ENCODE measurements at regions not wholly inside any gene's neighbourhood (a gene's known extent, or its start where the extent isn't known, plus 50 kb on each side); places are given as distances from the start of the nearest gene placed in this dataset.

GRCh38 chr9:14985419-14985818 is 75.2 kb upstream of the FREM1 start:
- Histone ChIP-seq H2AK5ac (ENCODE audit: low read depth, low read length) (no peak overlapping the region), H3K4ac (replicated peaks; ENCODE audit: insufficient read length, low read depth, low read length) (no peak overlapping the region), H3K4me3 (ENCODE audit: extremely low read depth in 1 of 4, insufficient read depth in 2 of 4, low read depth in 3 of 4, low read length in 4 of 4) (no peak overlapping the region), H4K5ac (ENCODE audit: insufficient read length, low read depth, low read length) (no peak overlapping the region), H3K18ac (ENCODE audit: extremely low read depth, low read length) (no peak overlapping the region), H2BK12ac (ENCODE audit: low read depth, low read length) (no peak overlapping the region), H3K56ac (replicated peaks; ENCODE audit: insufficient read length, low read depth, low read length) (no peak overlapping the region), H3K27me3 (replicated peaks in 1 of 4; ENCODE audit: control insufficient read depth in 3 of 4, extremely low read depth in 1 of 4, insufficient read depth in 3 of 4, low read length in 3 of 4) (no peaks in the 10 kb centered on the region), H4K20me1 (replicated peaks in 1 of 2; ENCODE audit: control insufficient read depth in 1 of 2, insufficient read depth in 2 of 2, low read length in 2 of 2) (no peaks in the 10 kb centered on the region), H3K79me2 (ENCODE audit: control insufficient read depth in 1 of 2, insufficient read depth in 2 of 2, low read length in 2 of 2) (no peaks in the 10 kb centered on the region), H3K9me3 (ENCODE audit: insufficient read depth in 2 of 2, low read depth in 1 of 2, low read length in 1 of 2) (no peaks in the 10 kb centered on the region), H2BK120ac (replicated peaks; ENCODE audit: low read depth, low read length) (no peak overlapping the region), H3K4me2 (ENCODE audit: insufficient read depth in 1 of 2, low read depth in 2 of 2, low read length in 2 of 2) (no peak overlapping the region), H3K9ac (replicated peaks in 1 of 4; ENCODE audit: extremely low read depth in 1 of 4, low read depth in 3 of 4, low read length in 3 of 4) (no peak overlapping the region), H4K8ac (ENCODE audit: extremely low read depth, insufficient read depth, low read length) (no peak overlapping the region), H3K14ac (ENCODE audit: insufficient read length) (no peak overlapping the region), H3K79me1 (ENCODE audit: low read depth, low read length) (no peaks in the 10 kb centered on the region), H3K23me2 (ENCODE audit: low read depth, low read length) (no peaks in the 10 kb centered on the region), H3K23ac (ENCODE audit: insufficient read length) (no peak overlapping the region), H4K91ac (replicated peaks; ENCODE audit: insufficient read length, low read length) (no peak overlapping the region), H2BK5ac (ENCODE audit: low read depth, low read length) (no peak overlapping the region), H3K27ac (ENCODE audit: low read depth, low read length) (no peak overlapping the region), H3K36me3 (ENCODE audit: control insufficient read depth in 2 of 4, insufficient read depth in 4 of 4, low read length in 3 of 4) (no peaks in the 10 kb centered on the region), H2AFZ (ENCODE audit: low read length) (no peak overlapping the region), H2BK15ac (ENCODE audit: low read length) (no peak overlapping the region), H2BK20ac (ENCODE audit: low read length) (no peak overlapping the region), H3K4me1 (replicated peaks in 1 of 4; ENCODE audit: control insufficient read depth in 3 of 4, insufficient read depth in 4 of 4, low read length in 3 of 4) (no peaks in the 10 kb centered on the region)
- TF ChIP-seq CREB1 (IDR thresholded peaks at IDR 0.05), result no peak
- TF ChIP-seq POLR2AphosphoS5 (IDR thresholded peaks at IDR 0.05; ENCODE audit: low read depth, low read length), result no peak
- TF ChIP-seq KDM5A (IDR thresholded peaks at IDR 0.05; ENCODE audit: low read length), result no peak
- no peak for TF ChIP-seq CHD2 (IDR thresholded peaks at IDR 0.05; ENCODE audit: low read length)
- no peak for TF ChIP-seq EP300 (IDR thresholded peaks at IDR 0.05; ENCODE audit: borderline replicate concordance in 1 of 2, low read depth in 2 of 2, low read length in 2 of 2)
- ChIA-PET CTCF (ENCODE audit: partially characterized antibody) (interaction anchor here (0.6 to 1.5 kb wide), 3 partner anchors 11 to 147 kb away, joined by 3 to 5 read pairs (median 3); no protein-coding TSS in a partner anchor), POLR2A (ENCODE audit: partially characterized antibody) (no interaction called here)
- FAIRE-seq, result no peak
- DNase-seq (ENCODE audit: low read depth in 1 of 2, low spot score in 2 of 2), result no peak
- 100% methylated on average over 1 of the region's 1 CpG; no CpG with 5 or more reads in 1 of the 2 experiments for WGBS, 2 experiments (ENCODE audit: extremely low coverage in 1 of 2, insufficient coverage in 1 of 2, insufficient read length in 1 of 2, insufficient replicate concordance in 2 of 2, low coverage in 1 of 2, low lambda C conversion rate in 2 of 2, missing lambda C conversion rate in 1 of 2)
